SK-N-SH (cell line): ENCODE measurements at regions not wholly inside any gene's neighbourhood (a gene's known extent, or its start where the extent isn't known, plus 50 kb on each side); places are given as distances from the start of the nearest gene placed in this dataset.

Source experiments
- CTCF ChIA-PET: fragments of 300-600, 350-600 bp; formaldehyde crosslinking; extraction: SDS; loops from one replicate; lab custom pipeline; 2021; lab: Yijun Ruan, JAX
- POLR2A ChIA-PET: fragments of 350-600 bp; sonication (Branson Sonifier 250); formaldehyde crosslinking; extraction: SDS; loops from one replicate; lab custom pipeline; 2020; ENCODE audit warnings: antibody characterized with exemption, inconsistent platforms; lab: Yijun Ruan, JAX
- DNase-seq: peaks from one replicate; pipeline ENCODE4 v3.0.0; 2012
- H2AFZ ChIP-seq: fragments of 200-600 bp; sonication (generic); 2 replicates; pipeline ENCODE4 v1.8.1; 2016; ENCODE audit warnings: antibody characterized with exemption, mild to moderate bottlenecking, low read depth
- H3F3A ChIP-seq: fragments of 200-600 bp; sonication (generic); replicated peaks from 2 replicates; pipeline ENCODE3; 2016; ENCODE audit warnings: antibody characterized with exemption, mild to moderate bottlenecking; ENCODE audit not compliant: insufficient read depth
- H3K27ac ChIP-seq, 2 experiments: fragments of 200-500 bp in 1 of 2; fragments of 200-600 bp in 1 of 2; sonication (Bioruptor generic) in 1 of 2; sonication (generic), shearing (Covaris generic) in 1 of 2; 2 replicates each; pipeline versions ENCODE4 v1.5.1 to v1.6.1; 2014 to 2016; ENCODE audit warnings: low read depth in 2 of 2, inconsistent platforms in 1 of 2, low read length in 1 of 2, mild to moderate bottlenecking in 1 of 2, mixed read lengths in 1 of 2
- H3K27me3 ChIP-seq: fragments of 200-600 bp; sonication (generic), shearing (Covaris generic); 2 replicates; pipeline ENCODE4 v1.6.1; 2016; ENCODE audit warnings: mixed run types; ENCODE audit not compliant: insufficient read depth
- H3K36me3 ChIP-seq, 2 experiments: fragments of 200-500 bp in 1 of 2; fragments of 200-600 bp in 1 of 2; sonication (Bioruptor generic) in 1 of 2; sonication (generic) in 1 of 2; replicated peaks in 1 of 2; 2 replicates each; pipeline versions ENCODE3 to v1.5.1; 2014 to 2016; ENCODE audit warnings: low read length in 1 of 2, mild to moderate bottlenecking in 1 of 2; ENCODE audit not compliant: insufficient read depth in 2 of 2, control insufficient read depth in 1 of 2
- H3K4me1 ChIP-seq, 2 experiments: fragments of 200-500 bp in 1 of 2; fragments of 200-600 bp in 1 of 2; sonication (Bioruptor generic) in 1 of 2; sonication (generic), shearing (Covaris generic) in 1 of 2; 2 replicates each; pipeline versions ENCODE4 v1.5.1 to v1.6.1; 2014 to 2016; ENCODE audit warnings: low read depth in 1 of 2, low read length in 1 of 2, mixed run types in 1 of 2; ENCODE audit not compliant: insufficient read depth in 2 of 2, control insufficient read depth in 1 of 2
- H3K4me2 ChIP-seq: fragments of 200-600 bp; sonication (generic), shearing (Covaris generic); 2 replicates; pipeline ENCODE4 v1.6.1; 2017; ENCODE audit warnings: mixed run types
- H3K4me3 ChIP-seq, 2 experiments: fragments of 200-500 bp in 1 of 2; fragments of 200-600 bp in 1 of 2; sonication (Bioruptor generic) in 1 of 2; sonication (generic), shearing (Covaris generic) in 1 of 2; 2 replicates each; pipeline versions ENCODE4 v1.5.1 to v1.8.1; 2014 to 2016; ENCODE audit warnings: low read depth in 2 of 2, inconsistent platforms in 1 of 2, low read length in 1 of 2, mild to moderate bottlenecking in 1 of 2, mixed read lengths in 1 of 2, moderate library complexity in 1 of 2
- H3K79me2 ChIP-seq: fragments of 200-600 bp; sonication (generic); 2 replicates; pipeline ENCODE4 v1.8.1; 2017; ENCODE audit warnings: mild to moderate bottlenecking; ENCODE audit not compliant: insufficient read depth
- H3K9ac ChIP-seq: fragments of 200-600 bp; sonication (generic); 2 replicates; pipeline ENCODE4 v1.6.1; 2017; ENCODE audit warnings: mixed run types
- H3K9me2 ChIP-seq: fragments of 200-600 bp; sonication (generic); 2 replicates; pipeline ENCODE4 v1.6.1; 2017; ENCODE audit warnings: mixed run types
- H3K9me3 ChIP-seq: fragments of 200-600 bp; sonication (generic); 2 replicates; pipeline ENCODE4 v1.6.1; 2017; ENCODE audit warnings: mixed run types, mild to moderate bottlenecking, moderate library complexity
- H4K20me1 ChIP-seq: fragments of 200-600 bp; sonication (generic); 2 replicates; pipeline ENCODE4 v1.6.1; 2017; ENCODE audit warnings: mild to moderate bottlenecking, mixed run types; ENCODE audit not compliant: insufficient read depth
- CHD2 ChIP-seq: fragments of 150-350 bp; IDR thresholded peaks from 2 replicates; pipeline ENCODE4 v1.6.1; 2018; ENCODE audit warnings: low read length; ENCODE audit not compliant: partially characterized antibody
- ELF1 ChIP-seq: IDR thresholded peaks from 2 replicates; pipeline ENCODE4 v1.4.0; 2012
- EZH2phosphoT487 ChIP-seq: fragments of 200-600 bp; sonication (generic); IDR thresholded peaks from 2 replicates; pipeline ENCODE4 v1.6.1; 2017; ENCODE audit warnings: low read depth, mixed run types, mild to moderate bottlenecking, antibody characterized with exemption, moderate library complexity, borderline replicate concordance
- FOSL2 ChIP-seq: IDR thresholded peaks from 2 replicates; pipeline ENCODE4 v1.4.0; 2012; ENCODE audit warnings: low read depth, mild to moderate bottlenecking, moderate library complexity, borderline replicate concordance
- FOXJ3 ChIP-seq: sonication (generic); formaldehyde crosslinking; IDR thresholded peaks from 2 replicates; pipeline ENCODE4 v1.5.1; 2020; ENCODE audit warnings: mild to moderate bottlenecking, missing genetic modification reagents
- FOXM1 ChIP-seq: IDR thresholded peaks from 2 replicates; pipeline ENCODE4 v1.4.0; 2012; ENCODE audit warnings: low read depth, mild to moderate bottlenecking
- GABPA ChIP-seq: IDR thresholded peaks from 2 replicates; pipeline ENCODE4 v1.4.0; 2012; ENCODE audit warnings: low read depth, mild to moderate bottlenecking
- GATA2 ChIP-seq: sonication (generic); formaldehyde crosslinking; IDR thresholded peaks from 2 replicates; pipeline ENCODE4 v1.5.0; 2020; ENCODE audit warnings: mild to moderate bottlenecking, missing genetic modification reagents
- JUND ChIP-seq: IDR thresholded peaks from 2 replicates; pipeline ENCODE4 v1.4.0; 2012
- NFIC ChIP-seq: IDR thresholded peaks from 2 replicates; pipeline ENCODE4 v1.4.0; 2012; ENCODE audit warnings: borderline replicate concordance
- POLR2AphosphoS5 ChIP-seq: IDR thresholded peaks from 2 replicates; pipeline ENCODE4 v1.6.1; 2012; ENCODE audit warnings: low read depth, low read length
- RCOR1 ChIP-seq: fragments of 150-350 bp; IDR thresholded peaks from 2 replicates; pipeline ENCODE4 v1.6.1; 2017; ENCODE audit warnings: antibody characterized with exemption, low read length
- RFX5 ChIP-seq: IDR thresholded peaks from 2 replicates; pipeline ENCODE4 v1.6.1; 2012; ENCODE audit warnings: mild to moderate bottlenecking, improper control_type of control experiment, low read length
- RXRA ChIP-seq: IDR thresholded peaks from 2 replicates; pipeline ENCODE4 v1.4.0; 2012; ENCODE audit warnings: low read depth, mild to moderate bottlenecking, borderline replicate concordance
- SIN3A ChIP-seq: IDR thresholded peaks from 2 replicates; pipeline ENCODE4 v1.6.1; 2012; ENCODE audit warnings: low read depth, mild to moderate bottlenecking, low read length, moderate library complexity, borderline replicate concordance
- SMC3 ChIP-seq: IDR thresholded peaks from 2 replicates; pipeline ENCODE4 v1.6.1; 2012; ENCODE audit warnings: low read depth, low read length, improper control_type of control experiment
- TCF12 ChIP-seq: IDR thresholded peaks from 2 replicates; pipeline ENCODE4 v1.4.0; 2012
- TEAD4 ChIP-seq: IDR thresholded peaks from 2 replicates; pipeline ENCODE4 v1.4.0; 2012; ENCODE audit warnings: mild to moderate bottlenecking, borderline replicate concordance; ENCODE audit not compliant: insufficient read depth
- YY1 ChIP-seq: IDR thresholded peaks from 2 replicates; pipeline ENCODE4 v1.4.0; 2012; ENCODE audit warnings: low read depth, mild to moderate bottlenecking
- WGBS: methylation state at CpG from one replicate; pipeline ENCODE4 v1.1.6; 2017; ENCODE audit warnings: low lambda C conversion rate; 5-methylcytosine and 5-hydroxymethylcytosine counted together
- TF ChIP-seq, protein P1 (sequence below): IDR thresholded peaks from 2 replicates; pipeline ENCODE4 v1.4.0; 2012; ENCODE audit warnings: low read depth
- TF ChIP-seq, protein P2 (sequence below): IDR thresholded peaks from 2 replicates; pipeline ENCODE4 v1.4.0; 2012; ENCODE audit warnings: low read depth, borderline replicate concordance
- TF ChIP-seq, protein P3 (sequence below): IDR thresholded peaks from 2 replicates; pipeline ENCODE4 v1.6.1; 2012; ENCODE audit warnings: mild to moderate bottlenecking, low read depth, low read length, moderate library complexity

DNA sequence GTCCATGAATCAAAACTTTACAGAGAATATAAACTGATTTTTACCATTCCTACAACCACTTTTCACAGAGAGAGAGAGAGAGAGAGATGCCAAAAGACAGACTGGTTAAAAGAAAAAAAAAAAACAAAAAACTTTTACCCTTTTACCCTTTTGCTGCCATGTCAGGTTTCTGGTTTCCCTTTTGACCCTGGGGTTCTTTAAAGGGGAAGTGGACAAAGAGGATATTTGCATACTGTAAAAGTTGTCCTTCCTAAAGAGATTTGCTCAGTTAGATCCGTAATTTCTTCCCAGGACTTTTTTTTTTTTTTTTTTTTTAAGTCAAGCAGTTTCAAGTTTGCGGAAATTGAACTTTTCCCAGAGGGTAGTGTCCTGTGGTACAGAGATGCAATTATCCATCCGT is 287.8 kb upstream of the RGS18 start (continued):
- TF ChIP-seq, protein P1, sequence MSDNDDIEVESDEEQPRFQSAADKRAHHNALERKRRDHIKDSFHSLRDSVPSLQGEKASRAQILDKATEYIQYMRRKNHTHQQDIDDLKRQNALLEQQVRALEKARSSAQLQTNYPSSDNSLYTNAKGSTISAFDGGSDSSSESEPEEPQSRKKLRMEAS = no peak
- TF ChIP-seq GABPA (no peak), EZH2phosphoT487 (no peak)

DNA sequence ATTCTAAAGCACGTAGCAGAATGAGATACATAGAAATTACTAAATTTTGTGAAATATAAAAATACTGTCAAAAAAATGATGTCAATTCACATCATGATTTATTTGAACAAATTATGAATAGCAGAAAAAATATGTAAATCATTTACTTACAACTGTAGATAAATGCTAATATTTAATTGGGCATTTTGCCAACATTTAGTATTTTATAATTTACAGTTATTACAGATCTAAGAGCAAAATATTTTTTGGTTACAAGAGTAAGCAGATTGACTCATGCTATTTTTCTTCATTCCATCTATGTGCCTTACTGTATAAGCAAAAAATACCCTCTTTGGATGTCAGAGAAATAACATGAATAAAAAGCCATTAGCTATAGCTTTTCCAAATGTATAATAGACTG is 282.3 kb upstream of the RGS18 start:
- Histone ChIP-seq H3F3A (no peaks in the 10 kb centered on the region), H3K27me3 (no peaks in the 10 kb centered on the region), H2AFZ (no peak overlapping the region), H3K27ac (no peak overlapping the region), H3K9ac (no peak overlapping the region), H3K4me2 (no peak overlapping the region), H3K79me2 (no peaks in the 10 kb centered on the region), H3K9me3 (no peaks in the 10 kb centered on the region), H4K20me1 (no peaks in the 10 kb centered on the region), H3K4me1 (no peaks in the 10 kb centered on the region), H3K9me2 (no peaks in the 10 kb centered on the region), H3K4me3 (no peak overlapping the region), H3K36me3 (no peaks in the 10 kb centered on the region)
- ChIA-PET POLR2A (no interaction called here), CTCF (no interaction called here)
- no peak for DNase-seq
- WGBS = 10% methylated on average over 1 of the region's 1 CpG
- TF ChIP-seq YY1 (no peak), JUND (no peak), RXRA (no peak), GATA2 (no peak), RCOR1 (no peak), FOXM1 (no peak)

DNA sequence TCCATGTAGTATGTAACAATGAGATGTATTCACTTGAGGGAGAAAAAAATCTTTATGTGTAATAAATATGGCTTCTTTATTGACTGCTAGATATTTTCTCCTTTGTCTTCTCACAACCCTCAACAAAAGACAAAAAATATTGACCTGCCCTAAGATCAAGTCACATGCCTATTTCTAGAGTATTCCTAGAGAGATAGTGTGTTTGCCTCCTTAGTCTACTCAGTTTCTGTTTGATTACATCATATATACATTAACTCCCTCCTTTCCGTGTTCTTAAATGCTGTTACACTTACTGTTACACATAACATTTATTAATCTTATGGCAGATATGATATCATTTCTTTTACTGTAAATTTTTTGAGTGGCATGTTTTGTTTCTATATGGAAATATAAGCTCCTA is 281.6 kb upstream of the RGS18 start:
- Histone ChIP-seq H3K36me3 (no peaks in the 10 kb centered on the region), H3K4me1 (no peaks in the 10 kb centered on the region), H2AFZ (no peak overlapping the region), H3K4me3 (no peak overlapping the region), H3K27me3 (no peaks in the 10 kb centered on the region), H3K79me2 (no peaks in the 10 kb centered on the region), H3K9me3 (no peaks in the 10 kb centered on the region), H4K20me1 (no peaks in the 10 kb centered on the region), H3K9me2 (no peaks in the 10 kb centered on the region), H3K27ac (no peak overlapping the region), H3K9ac (no peak overlapping the region), H3F3A (no peaks in the 10 kb centered on the region), H3K4me2 (no peak overlapping the region)
- WGBS = 9% methylated on average over 1 of the region's 1 CpG
- no peak for TF ChIP-seq ELF1
- TF ChIP-seq CHD2 = no peak
- no peak for TF ChIP-seq RXRA
- TF ChIP-seq JUND = no peak
- TF ChIP-seq FOXJ3 (CRISPR knock-in tag) = no peak
- no peak for TF ChIP-seq SMC3
- TF ChIP-seq, protein P2, sequence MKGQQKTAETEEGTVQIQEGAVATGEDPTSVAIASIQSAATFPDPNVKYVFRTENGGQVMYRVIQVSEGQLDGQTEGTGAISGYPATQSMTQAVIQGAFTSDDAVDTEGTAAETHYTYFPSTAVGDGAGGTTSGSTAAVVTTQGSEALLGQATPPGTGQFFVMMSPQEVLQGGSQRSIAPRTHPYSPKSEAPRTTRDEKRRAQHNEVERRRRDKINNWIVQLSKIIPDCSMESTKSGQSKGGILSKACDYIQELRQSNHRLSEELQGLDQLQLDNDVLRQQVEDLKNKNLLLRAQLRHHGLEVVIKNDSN = no peak
- TF ChIP-seq TCF12 = no peak
- TF ChIP-seq NFIC = no peak
- no peak for TF ChIP-seq POLR2AphosphoS5
- TF ChIP-seq FOXM1 = no peak
- no peak for TF ChIP-seq FOSL2
- TF ChIP-seq, protein P3, sequence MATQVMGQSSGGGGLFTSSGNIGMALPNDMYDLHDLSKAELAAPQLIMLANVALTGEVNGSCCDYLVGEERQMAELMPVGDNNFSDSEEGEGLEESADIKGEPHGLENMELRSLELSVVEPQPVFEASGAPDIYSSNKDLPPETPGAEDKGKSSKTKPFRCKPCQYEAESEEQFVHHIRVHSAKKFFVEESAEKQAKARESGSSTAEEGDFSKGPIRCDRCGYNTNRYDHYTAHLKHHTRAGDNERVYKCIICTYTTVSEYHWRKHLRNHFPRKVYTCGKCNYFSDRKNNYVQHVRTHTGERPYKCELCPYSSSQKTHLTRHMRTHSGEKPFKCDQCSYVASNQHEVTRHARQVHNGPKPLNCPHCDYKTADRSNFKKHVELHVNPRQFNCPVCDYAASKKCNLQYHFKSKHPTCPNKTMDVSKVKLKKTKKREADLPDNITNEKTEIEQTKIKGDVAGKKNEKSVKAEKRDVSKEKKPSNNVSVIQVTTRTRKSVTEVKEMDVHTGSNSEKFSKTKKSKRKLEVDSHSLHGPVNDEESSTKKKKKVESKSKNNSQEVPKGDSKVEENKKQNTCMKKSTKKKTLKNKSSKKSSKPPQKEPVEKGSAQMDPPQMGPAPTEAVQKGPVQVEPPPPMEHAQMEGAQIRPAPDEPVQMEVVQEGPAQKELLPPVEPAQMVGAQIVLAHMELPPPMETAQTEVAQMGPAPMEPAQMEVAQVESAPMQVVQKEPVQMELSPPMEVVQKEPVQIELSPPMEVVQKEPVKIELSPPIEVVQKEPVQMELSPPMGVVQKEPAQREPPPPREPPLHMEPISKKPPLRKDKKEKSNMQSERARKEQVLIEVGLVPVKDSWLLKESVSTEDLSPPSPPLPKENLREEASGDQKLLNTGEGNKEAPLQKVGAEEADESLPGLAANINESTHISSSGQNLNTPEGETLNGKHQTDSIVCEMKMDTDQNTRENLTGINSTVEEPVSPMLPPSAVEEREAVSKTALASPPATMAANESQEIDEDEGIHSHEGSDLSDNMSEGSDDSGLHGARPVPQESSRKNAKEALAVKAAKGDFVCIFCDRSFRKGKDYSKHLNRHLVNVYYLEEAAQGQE = no peak
- TF ChIP-seq TEAD4 = no peak
- TF ChIP-seq RFX5 = no peak
- TF ChIP-seq YY1 = no peak
- TF ChIP-seq SIN3A = no peak
- TF ChIP-seq GATA2 = no peak
- no peak for TF ChIP-seq GABPA
- no peak for DNase-seq
- POLR2A ChIA-PET = no interaction called here
- CTCF ChIA-PET = no interaction called here
